ENCODE measurements at regions not wholly inside any gene's neighbourhood (a gene's known extent, or its start where the extent isn't known, plus 50 kb on each side); places are given as distances from the start of the nearest gene placed in this dataset.
"Not testable (repeated sequence)": the region's sequence is repeated elsewhere in the genome, so short reads cannot be mapped to it uniquely, and the experiment has no call there.

GRCh38 chr1:100661176-100661575 is 58.4 kb upstream of the VCAM1 start:
- Mint-ChIP-seq H3K4me3 (no peak overlapping the region), H3K36me3 (ENCODE audit: low read depth) (no peaks in the 10 kb centered on the region), H3K9me3 (no peaks in the 10 kb centered on the region), H3K27me3 (ENCODE audit: insufficient read depth, low read depth, poor library complexity) (peaks cover 2% of the 10 kb centered on the region), H3K27ac (no peak overlapping the region), H3K4me1 (no peaks in the 10 kb centered on the region)
- ATAC-seq (no peak), DNase-seq (ENCODE audit: low spot score) (no peak)
- no peaks in the 10 kb centered on the region for H3K9me2 ChIP-seq (ENCODE audit: insufficient read depth)
- H3K36me3 ChIP-seq (ENCODE audit: insufficient read depth): no peaks in the 10 kb centered on the region
- H2AFZ ChIP-seq: no peak overlapping the region
- no peaks in the 10 kb centered on the region for H3K27me3 ChIP-seq (ENCODE audit: insufficient read depth)
- no peaks in the 10 kb centered on the region for H3K4me1 ChIP-seq (ENCODE audit: insufficient read depth)
- H3K4me3 ChIP-seq: no peak overlapping the region
- H4K20me1 ChIP-seq (replicated peaks; ENCODE audit: insufficient read depth): no peaks in the 10 kb centered on the region
- no peaks in the 10 kb centered on the region for H3F3A ChIP-seq (replicated peaks; ENCODE audit: low read depth)
- H3K79me2 ChIP-seq (replicated peaks; ENCODE audit: insufficient read depth): no peaks in the 10 kb centered on the region
- no peak overlapping the region for H3K27ac ChIP-seq (ENCODE audit: low read depth)
- TF ChIP-seq EZH2phosphoT487 (IDR thresholded peaks at IDR 0.05; ENCODE audit: unreplicated experiment): no peak
- H3K4me2 ChIP-seq: no peak overlapping the region

- H3K9me3 Mint-ChIP-seq: peaks cover 15% of the 10 kb centered on the region
- H3F3A ChIP-seq (replicated peaks; ENCODE audit: low read depth); H3K9me2 ChIP-seq (ENCODE audit: insufficient read depth); H3K79me2 ChIP-seq (replicated peaks; ENCODE audit: insufficient read depth); H3K27ac ChIP-seq (ENCODE audit: low read depth); H2AFZ ChIP-seq; H3K4me1 ChIP-seq (ENCODE audit: insufficient read depth); H3K4me3 Mint-ChIP-seq; H3K4me1 Mint-ChIP-seq; H3K36me3 Mint-ChIP-seq (ENCODE audit: low read depth); H3K4me2 ChIP-seq; H3K27me3 ChIP-seq (ENCODE audit: insufficient read depth); H3K27me3 Mint-ChIP-seq (ENCODE audit: insufficient read depth, low read depth, poor library complexity); H4K20me1 ChIP-seq (replicated peaks; ENCODE audit: insufficient read depth); H3K4me3 ChIP-seq; ATAC-seq; H3K36me3 ChIP-seq (ENCODE audit: insufficient read depth); H3K27ac Mint-ChIP-seq; DNase-seq (ENCODE audit: low spot score): not testable (repeated sequence)
Measured at GRCh38 chr1:100668494-100668893, 51.0 kb upstream of the VCAM1 start.
